HepG2 (cell line): ENCODE measurements at regions not wholly inside any gene's neighbourhood (a gene's known extent, or its start where the extent isn't known, plus 50 kb on each side); places are given as distances from the start of the nearest gene placed in this dataset.

Experiments
- ATAC-seq: fragments of 200-7000 bp; cut with Tn5 transposase; 3 replicates; pipeline ENCODE4 v1.9.1; 2020; ENCODE audit warnings: mild to moderate bottlenecking, moderate library complexity
- BruUV-seq: library from RNA; stranded (reverse); fragments of 400-500 nt; replicated peaks from 2 replicates; lab custom pipeline; 2021; lab: Mats Ljungman, UMichigan
- CTCF ChIA-PET: fragments of 300-600 bp; formaldehyde crosslinking; extraction: SDS; loops from one replicate; lab custom pipeline; 2021; ENCODE audit warnings: low total read pairs, inconsistent platforms, low intra/inter-chr PET ratio; lab: Yijun Ruan, JAX
- POLR2A ChIA-PET: fragments of 350-600 bp; sonication (Branson Sonifier 250); formaldehyde crosslinking; loops from one replicate; lab custom pipeline; 2020; ENCODE audit warnings: antibody characterized with exemption, inconsistent platforms; lab: Yijun Ruan, JAX
- DNase-seq: peaks from one replicate; pipeline ENCODE4 v3.0.0-alpha.2; 2015; ENCODE audit warnings: low spot score
- FAIRE-seq: peaks from 3 replicates; lab custom pipeline; 2011; peaks lifted over from hg19 to GRCh38; lab: Jason Lieb, UNC
- H2AFZ ChIP-seq: one replicate; pipeline ENCODE4 v1.6.1; 2011; ENCODE audit warnings: low read length, inconsistent platforms
- H3K27ac ChIP-seq: fragments of 300-600 bp; 3 replicates; pipeline ENCODE4 v1.8.0; 2011; ENCODE audit warnings: mixed run types, mild to moderate bottlenecking, mixed read lengths, low read length, inconsistent platforms; ENCODE audit not compliant: insufficient read depth; ENCODE audit errors: extremely low read length
- H3K27me3 ChIP-seq, 2 experiments: fragments of 200-600 bp in 1 of 2; 2 replicates in 1 of 2; 3 replicates in 1 of 2; pipeline versions ENCODE4 v1.6.0 to v1.8.0; 2011; ENCODE audit warnings: low read length in 2 of 2, mild to moderate bottlenecking in 2 of 2, moderate library complexity in 2 of 2, inconsistent platforms in 1 of 2; ENCODE audit not compliant: insufficient read depth in 2 of 2, control insufficient read depth in 1 of 2
- H3K36me3 ChIP-seq, 2 experiments: fragments of 200-600 bp in 1 of 2; replicated peaks in 1 of 2; 2 replicates in 1 of 2; 3 replicates in 1 of 2; pipeline versions ENCODE4 v1.5.1 to v1.8.0; 2011; ENCODE audit warnings: low read length in 2 of 2, inconsistent platforms in 1 of 2; ENCODE audit not compliant: insufficient read depth in 2 of 2, control insufficient read depth in 1 of 2
- H3K4me1 ChIP-seq: 2 replicates; pipeline ENCODE4 v1.5.1; 2012; ENCODE audit warnings: low read length, inconsistent platforms; ENCODE audit not compliant: insufficient read depth
- H3K4me2 ChIP-seq: 2 replicates; pipeline ENCODE4 v1.6.0; 2011; ENCODE audit warnings: low read depth, low read length, inconsistent platforms
- H3K4me3 ChIP-seq, 3 experiments: fragments of 200-600 bp in 1 of 3; sonication (generic), shearing (Covaris generic) in 1 of 3; replicated peaks in 1 of 3; 2 replicates each; pipeline ENCODE4 v1.5.1; 2011 to 2016; ENCODE audit warnings: low read length in 3 of 3, inconsistent platforms in 2 of 3, low read depth in 2 of 3, mild to moderate bottlenecking in 2 of 3, control low read depth in 1 of 3, mixed read lengths in 1 of 3; ENCODE audit not compliant: insufficient read depth in 1 of 3
- H3K79me2 ChIP-seq: one replicate; pipeline ENCODE4 v1.6.1; 2011; ENCODE audit warnings: low read length, inconsistent platforms; ENCODE audit not compliant: insufficient read depth
- H3K9ac ChIP-seq: 2 replicates; pipeline ENCODE4 v1.6.0; 2011; ENCODE audit warnings: mild to moderate bottlenecking, low read depth, low read length, inconsistent platforms; ENCODE audit not compliant: insufficient read depth
- H3K9me3 ChIP-seq: 2 replicates; pipeline ENCODE4 v1.5.1; 2012; ENCODE audit warnings: mild to moderate bottlenecking, low read length
- H4K20me1 ChIP-seq: 2 replicates; pipeline ENCODE4 v1.6.0; 2011; ENCODE audit warnings: inconsistent platforms, mild to moderate bottlenecking, low read length, moderate library complexity; ENCODE audit not compliant: insufficient read depth
- BHLHE40 ChIP-seq: IDR thresholded peaks from 2 replicates; pipeline ENCODE4 v1.6.1; 2011; ENCODE audit warnings: low read length, improper control_type of control experiment
- CC2D1A ChIP-seq: sonication (generic); formaldehyde crosslinking; IDR thresholded peaks from 2 replicates; pipeline ENCODE4 v1.8.1; 2023; ENCODE audit warnings: mild to moderate bottlenecking, missing genetic modification reagents
- KAT2B ChIP-seq: fragments of 150-350 bp; IDR thresholded peaks from 2 replicates; pipeline ENCODE4 v1.6.1; 2014; ENCODE audit warnings: low read depth, low read length, borderline replicate concordance
- SMAD9 ChIP-seq: sonication (generic); formaldehyde crosslinking; IDR thresholded peaks from 2 replicates; pipeline ENCODE4 v1.5.1; 2020; ENCODE audit warnings: mild to moderate bottlenecking, missing genetic modification reagents
- ZBTB14 ChIP-seq: sonication (generic); formaldehyde crosslinking; IDR thresholded peaks from 2 replicates; pipeline ENCODE4 v1.4.0; 2020; ENCODE audit warnings: missing genetic modification reagents
- ZNF326 ChIP-seq: sonication (generic); formaldehyde crosslinking; IDR thresholded peaks from 2 replicates; pipeline ENCODE4 v1.4.0; 2020; ENCODE audit warnings: missing genetic modification reagents, borderline replicate concordance
- ZNF570 ChIP-seq: sonication (generic); formaldehyde crosslinking; IDR thresholded peaks from 2 replicates; pipeline ENCODE4 v1.4.0; 2020; ENCODE audit warnings: mild to moderate bottlenecking, missing genetic modification reagents, borderline replicate concordance
- ZSCAN21 ChIP-seq: sonication (generic); formaldehyde crosslinking; IDR thresholded peaks from 2 replicates; pipeline ENCODE4 v1.8.0; 2022; ENCODE audit warnings: mild to moderate bottlenecking, missing genetic modification reagents, moderate library complexity, borderline replicate concordance
- WGBS: methylation state at CpG from one replicate; pipeline ENCODE4 v1.1.6; 2017; ENCODE audit warnings: low lambda C conversion rate; 5-methylcytosine and 5-hydroxymethylcytosine counted together
- in situ Hi-C: cut with HindIII; loops from 2 replicates; pipeline ENCODE4 v1.10.0; 2017; ENCODE audit warnings: low pct_unique_long_range_greater_than_20kb; ENCODE audit not compliant: extremely low pct_ligation_motif_present
- intact Hi-C: fragments of 100-400 bp; cut with micrococcal nuclease; formaldehyde crosslinking; loops from one replicate; pipeline ENCODE4 v1.10.0; 2022; ENCODE audit not compliant: unreplicated experiment

GRCh38 chr9:16336833-16337232, 533.6 kb downstream of the BNC2 start:
- no peaks in the 10 kb centered on the region for H4K20me1 ChIP-seq
- no peak for FAIRE-seq
- no peaks in the 10 kb centered on the region for H3K27me3 ChIP-seq
- TF ChIP-seq BHLHE40 (no peak), ZSCAN21 (CRISPR knock-in tag) (no peak), ZNF326 (CRISPR knock-in tag) (no peak), ZNF570 (CRISPR knock-in tag) (no peak), KAT2B (no peak), ZBTB14 (CRISPR knock-in tag) (no peak), CC2D1A (CRISPR knock-in tag) (no peak), SMAD9 (CRISPR knock-in tag) (no peak)
- in situ Hi-C loops: no loop called here
- H3K9me3 ChIP-seq: no peaks in the 10 kb centered on the region
- H3K4me3 ChIP-seq: no peak overlapping the region
- ATAC-seq: no peak
- H3K27ac ChIP-seq: no peak overlapping the region
- no peak for DNase-seq
- 4% methylated on average over 2 of the region's 2 CpGs for WGBS
- POLR2A ChIA-PET: no interaction called here
- no peaks in the 10 kb centered on the region for H3K4me1 ChIP-seq
- H2AFZ ChIP-seq: no peak overlapping the region
- CTCF ChIA-PET: no interaction called here
- no peaks in the 10 kb centered on the region for H3K36me3 ChIP-seq
- H3K9ac ChIP-seq: no peak overlapping the region
- H3K4me2 ChIP-seq: no peak overlapping the region
- BruUV-seq: no TSS peak
- no peaks in the 10 kb centered on the region for H3K79me2 ChIP-seq
- intact Hi-C loops: no loop called here
